HG03575 (cell line): ENCODE measurements at regions not wholly inside any gene's neighbourhood (a gene's known extent, or its start where the extent isn't known, plus 50 kb on each side); places are given as distances from the start of the nearest gene placed in this dataset.
"Not testable (repeated sequence)": the region's sequence is repeated elsewhere in the genome, so short reads cannot be mapped to it uniquely, and the experiment has no call there.

Experiments
- ATAC-seq: cut with Tn5 transposase; IDR thresholded peaks from one replicate; pipeline ENCODE4 v1.9.1; 2021; ENCODE audit not compliant: unreplicated experiment, insufficient number of reproducible peaks, low FRiP score; ENCODE audit errors: extremely low read depth

DNA sequence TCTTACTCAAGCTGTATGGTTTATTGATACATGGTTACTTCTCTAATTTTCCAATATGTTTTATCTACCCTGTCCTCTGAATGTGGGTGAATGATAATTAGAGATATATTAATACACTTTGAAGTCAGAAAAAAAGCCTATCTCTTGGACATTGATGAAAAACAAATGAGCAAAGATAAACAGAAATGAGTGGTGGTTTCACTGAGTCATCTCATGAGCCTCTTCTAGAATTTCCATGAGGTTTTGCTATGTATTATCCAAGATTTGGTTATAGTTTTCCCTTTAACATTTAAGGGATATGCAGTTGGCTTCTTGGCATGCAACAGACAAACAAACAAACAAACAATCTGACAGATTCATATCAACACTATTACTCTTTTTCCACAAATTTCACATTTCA lies 586.8 kb downstream of the RFPL4B start:
- ATAC-seq = no peak

DNA sequence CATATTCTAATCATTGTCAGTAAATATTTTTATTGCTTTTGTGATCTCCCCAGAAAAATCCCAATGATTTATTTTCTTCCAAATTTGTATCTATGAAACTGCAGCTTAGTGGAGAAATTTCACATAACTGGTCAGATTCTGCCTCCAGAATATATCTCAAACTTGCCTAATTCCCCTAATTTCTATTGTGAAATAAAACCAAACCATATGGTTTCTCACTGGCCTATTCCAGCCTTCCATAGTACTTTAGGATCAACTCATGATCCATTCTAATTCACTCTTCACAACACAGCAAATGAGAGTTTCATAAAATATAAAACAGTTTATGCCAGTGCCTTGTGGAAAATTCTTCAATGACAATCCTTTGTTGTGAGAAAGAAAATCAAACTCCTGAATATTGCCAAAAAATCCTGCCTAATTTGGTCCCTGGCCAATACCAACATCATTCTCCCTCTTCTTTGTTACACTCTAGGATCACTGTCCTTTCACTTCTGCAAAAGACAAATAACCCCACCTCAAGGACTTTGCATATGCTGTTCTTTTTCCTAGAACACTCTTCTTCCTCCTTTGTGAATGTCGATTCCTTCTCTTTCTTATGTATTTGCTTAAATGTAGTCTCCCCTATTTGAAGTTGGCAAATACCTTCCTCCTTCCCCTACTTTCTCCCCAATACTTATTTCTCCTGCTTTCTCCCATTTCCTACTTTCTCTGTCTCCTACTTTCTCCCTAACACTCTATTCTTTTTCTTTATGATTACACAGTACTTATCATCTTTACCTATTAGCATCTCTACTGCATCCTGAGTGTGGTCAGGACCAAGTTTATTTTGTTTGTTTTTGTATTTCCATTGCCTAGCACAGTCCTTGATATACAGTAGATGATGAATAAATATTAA lies 587.5 kb downstream of the RFPL4B start:
- ATAC-seq = no peak

GRCh38 chr6:112935402-112936078 lies 588.4 kb downstream of the RFPL4B start:
- no peak for ATAC-seq

DNA sequence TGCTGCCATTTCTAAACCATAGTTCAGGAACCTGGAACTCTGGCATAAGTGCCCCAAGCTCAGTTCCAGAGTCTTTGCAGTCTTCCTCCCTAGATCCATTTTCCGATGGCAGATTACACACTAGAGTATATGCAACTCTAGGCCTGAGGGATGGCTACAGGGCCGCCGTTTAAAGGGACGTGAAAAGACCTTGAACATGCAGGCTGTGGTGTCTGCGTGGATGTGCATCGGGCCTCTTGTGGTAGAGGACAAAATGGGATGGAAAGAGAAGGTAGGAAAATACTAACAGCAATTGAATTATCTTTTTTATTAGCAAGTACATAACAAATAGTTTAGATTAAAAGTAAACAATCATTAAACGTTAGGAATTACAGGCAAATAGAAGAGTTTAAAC lies 588.9 kb downstream of the RFPL4B start:
- no peak for ATAC-seq

DNA sequence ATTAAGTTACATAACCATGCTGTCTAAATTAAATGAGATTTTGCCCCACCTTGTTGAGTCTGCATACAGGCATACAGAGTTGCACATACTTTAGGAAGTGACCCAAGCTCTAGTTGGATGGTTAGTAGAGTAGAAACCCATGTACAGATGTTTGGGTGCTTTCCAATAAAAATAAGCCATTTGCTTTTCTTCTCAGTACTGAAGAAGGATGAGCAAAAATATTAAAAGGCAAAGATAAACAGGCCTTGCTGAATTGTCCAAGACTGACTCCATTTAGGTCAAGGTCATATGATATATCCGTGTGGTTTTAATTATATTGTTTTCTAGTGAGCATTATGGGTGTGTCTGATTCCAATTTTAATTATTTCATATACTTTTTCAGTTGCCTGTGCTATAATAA lies 589.4 kb downstream of the RFPL4B start:
- ATAC-seq = no peak

DNA sequence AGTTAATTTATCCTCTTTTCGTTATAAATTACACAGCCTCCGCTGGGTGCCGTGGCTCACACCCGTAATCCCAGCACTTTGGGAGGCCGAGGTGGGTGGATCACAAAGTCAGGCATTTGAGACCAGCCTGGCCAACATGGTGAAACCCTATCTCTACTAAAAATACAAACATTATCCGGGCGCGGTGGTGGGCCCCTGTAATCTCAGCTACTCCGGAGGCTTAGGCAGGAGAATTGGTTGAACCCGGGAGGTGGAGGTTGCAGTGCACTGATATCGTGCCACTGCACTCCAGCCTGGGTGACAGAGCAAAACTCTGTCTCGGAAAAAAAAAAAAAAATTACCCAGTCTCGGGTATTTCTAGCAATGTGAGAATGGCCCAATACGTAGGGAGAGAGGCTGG lies 590.6 kb downstream of the RFPL4B start:
- ATAC-seq = not testable (repeated sequence)

- no peak for ATAC-seq
These were observed 591.5 kb downstream of the RFPL4B start for GRCh38 chr6:112938650-112939049.

- no peak for ATAC-seq
These were observed 592.4 kb downstream of the RFPL4B start for GRCh38 chr6:112939563-112939962.

DNA sequence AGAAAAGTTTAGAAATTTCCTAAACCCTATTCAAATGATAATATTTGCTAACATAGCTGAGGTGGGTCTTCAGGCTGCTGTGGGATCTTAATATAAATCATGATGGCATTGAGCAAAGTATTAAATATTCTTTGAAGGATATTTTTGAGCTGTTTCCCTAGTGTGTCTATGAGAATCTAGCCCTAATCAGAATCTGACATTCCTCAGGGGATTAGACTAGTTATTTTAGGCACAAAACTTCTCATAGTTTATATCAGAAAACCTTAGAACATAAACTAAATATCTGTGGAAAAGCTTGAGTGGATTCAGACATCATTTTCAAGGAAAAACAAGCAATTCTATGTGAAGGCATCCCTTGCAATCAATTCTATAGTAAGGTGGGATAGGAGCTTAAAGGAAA lies 594.5 kb downstream of the RFPL4B start:
- ATAC-seq = no peak

GRCh38 chr6:112946051-112946450 lies 598.9 kb downstream of the RFPL4B start:
- ATAC-seq = no peak

DNA sequence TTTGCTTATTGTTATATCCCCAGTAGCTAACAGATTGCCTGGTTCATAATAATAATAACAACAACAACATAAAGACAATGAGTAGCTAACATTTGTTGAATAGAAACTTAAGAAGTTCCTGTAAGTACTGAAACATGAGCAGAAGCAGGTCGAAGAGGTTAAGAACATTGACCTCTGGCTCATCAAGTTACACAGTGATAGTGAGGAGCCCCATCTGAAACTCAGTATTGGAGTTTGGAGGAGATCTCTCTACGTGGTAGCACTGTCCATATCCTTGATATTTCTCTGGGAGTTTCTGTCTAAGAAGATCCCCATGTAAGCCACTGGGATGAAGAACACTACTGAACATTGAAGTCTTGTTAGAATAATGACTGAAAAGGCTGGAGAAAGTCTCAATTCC lies 600.4 kb downstream of the RFPL4B start:
- no peak for ATAC-seq

- ATAC-seq = no peak
These were observed 604.7 kb downstream of the RFPL4B start for GRCh38 chr6:112951829-112952228.

- ATAC-seq = not testable (repeated sequence)
These were observed 608.6 kb downstream of the RFPL4B start for GRCh38 chr6:112955743-112956142.

DNA sequence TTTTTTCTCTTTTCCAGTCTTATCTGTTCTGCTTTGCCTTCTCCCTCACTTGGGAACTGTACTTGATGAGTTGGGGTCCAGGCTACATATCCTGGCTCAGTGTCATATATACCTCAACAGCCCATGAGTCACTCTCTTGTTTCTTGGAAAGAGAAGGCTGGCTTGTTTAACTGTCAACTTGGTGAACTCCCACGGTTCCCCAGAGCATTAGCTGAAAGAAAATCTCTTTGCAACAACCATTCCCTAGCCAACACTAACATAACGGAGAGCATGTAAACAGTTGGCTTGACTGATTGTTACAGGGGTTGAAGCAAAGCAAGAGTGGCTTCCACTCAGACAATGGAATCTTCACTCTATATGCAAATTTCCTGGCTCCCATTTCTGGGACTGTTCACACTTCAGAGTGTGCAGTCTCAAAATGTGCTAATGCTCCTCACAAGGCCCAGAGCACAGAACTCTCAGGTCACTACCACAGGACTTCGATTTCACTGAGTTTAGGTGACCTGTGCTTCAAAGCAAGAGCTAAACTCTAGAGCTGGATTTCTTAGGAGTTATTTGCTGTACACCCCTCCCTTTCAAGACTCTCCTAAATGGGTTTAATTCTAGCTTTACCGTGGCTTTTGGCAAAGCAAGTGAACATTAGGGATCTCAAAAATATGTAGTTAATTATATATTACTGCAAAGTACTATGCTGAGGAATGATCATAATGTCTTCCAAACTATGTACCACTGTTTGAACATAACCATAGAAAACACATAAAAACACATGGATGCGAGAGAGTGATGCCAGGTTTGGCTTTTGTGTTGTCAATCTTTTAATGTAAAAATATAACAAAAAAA lies 609.8 kb downstream of the RFPL4B start:
- ATAC-seq = no peak

DNA sequence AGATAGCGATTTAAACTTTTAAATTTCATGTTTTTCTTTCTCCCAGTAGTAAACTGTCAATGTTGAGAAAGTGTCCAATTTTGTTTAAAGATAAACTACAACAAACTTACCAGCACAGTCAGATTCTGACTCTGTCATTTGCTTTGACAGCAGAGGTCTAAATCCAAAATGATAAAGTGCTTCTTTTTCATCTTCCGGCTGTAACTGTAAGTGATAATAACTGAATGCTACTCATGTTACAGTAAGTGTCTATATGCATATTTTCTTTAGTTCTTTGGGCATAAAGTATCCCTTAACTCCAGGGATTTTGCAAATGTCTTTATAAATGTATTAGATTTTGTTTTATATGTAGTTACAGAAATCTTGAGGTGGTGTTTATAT lies 610.4 kb downstream of the RFPL4B start:
- ATAC-seq = no peak

DNA sequence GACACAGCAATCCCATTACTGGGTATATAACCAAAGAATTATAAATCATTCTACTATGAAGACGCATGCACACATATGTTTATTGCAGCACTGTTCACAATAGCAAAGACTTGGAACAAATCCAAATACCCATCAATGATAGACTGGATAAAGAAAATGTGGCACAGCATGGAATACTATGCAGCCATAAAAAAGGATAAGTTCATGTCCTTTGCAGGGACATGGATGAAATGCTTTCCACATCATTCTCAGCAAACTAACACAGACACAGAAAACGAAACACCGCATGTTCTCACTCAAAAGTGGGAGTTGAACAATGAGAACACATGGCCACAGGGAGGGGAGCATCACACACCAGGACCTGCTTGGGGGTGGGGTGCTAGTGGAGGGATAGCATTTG lies 613.0 kb downstream of the RFPL4B start:
- not testable (repeated sequence) for ATAC-seq

GRCh38 chr6:112967974-112968373 lies 620.8 kb downstream of the RFPL4B start:
- ATAC-seq = no peak

DNA sequence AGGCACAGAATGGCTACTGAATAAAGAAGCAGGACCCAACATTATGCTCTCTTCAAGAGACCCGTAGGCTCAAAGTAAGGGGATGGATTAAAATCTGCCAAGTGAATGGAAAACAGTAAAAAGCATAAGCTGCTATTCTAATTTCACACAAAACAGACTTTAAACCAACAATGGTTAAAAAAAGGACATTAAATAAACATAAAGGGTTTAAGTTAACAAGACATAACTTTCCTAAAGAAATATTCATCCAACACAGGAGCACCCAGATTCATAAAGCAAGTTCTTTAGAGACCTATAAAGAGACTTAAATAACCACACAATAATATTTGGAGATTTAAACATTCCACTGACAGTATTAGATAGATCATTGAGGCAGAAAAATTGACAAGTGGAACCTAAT lies 624.5 kb downstream of the RFPL4B start:
- no peak for ATAC-seq

GRCh38 chr6:112974931-112975330 lies 627.8 kb downstream of the RFPL4B start:
- not testable (repeated sequence) for ATAC-seq

- ATAC-seq = not testable (repeated sequence)
These were observed 629.4 kb downstream of the RFPL4B start for GRCh38 chr6:112976579-112976978.
